Ishikawa (cell line): ENCODE measurements at regions not wholly inside any gene's neighbourhood (a gene's known extent, or its start where the extent isn't known, plus 50 kb on each side); places are given as distances from the start of the nearest gene placed in this dataset.

Source experiments
- CEBPB ChIP-seq: IDR thresholded peaks from 2 replicates; pipeline ENCODE4 v1.6.1; 2012
- CREB1 ChIP-seq: IDR thresholded peaks from 2 replicates; pipeline ENCODE4 v1.6.1; 2012; ENCODE audit warnings: low read depth
- EGR1 ChIP-seq: IDR thresholded peaks from 2 replicates; pipeline ENCODE4 v1.6.1; 2012
- EP300 ChIP-seq: IDR thresholded peaks from 2 replicates; pipeline ENCODE4 v1.6.1; 2012; ENCODE audit warnings: borderline replicate concordance
- FOXM1 ChIP-seq: IDR thresholded peaks from 2 replicates; pipeline ENCODE4 v1.6.1; 2012; ENCODE audit warnings: low read depth, borderline replicate concordance
- NFIC ChIP-seq: IDR thresholded peaks from 2 replicates; pipeline ENCODE4 v1.6.1; 2012
- RAD21 ChIP-seq: IDR thresholded peaks from 2 replicates; pipeline ENCODE4 v1.6.1; 2012; ENCODE audit warnings: low read depth
- TAF1 ChIP-seq: IDR thresholded peaks from 2 replicates; pipeline ENCODE4 v1.6.1; 2012; ENCODE audit warnings: low read depth, mild to moderate bottlenecking
- TCF12 ChIP-seq: IDR thresholded peaks from 2 replicates; pipeline ENCODE4 v1.6.1; 2012; ENCODE audit warnings: low read depth
- TEAD4 ChIP-seq: IDR thresholded peaks from 2 replicates; pipeline ENCODE4 v1.6.1; 2012
- YY1 ChIP-seq: IDR thresholded peaks from 2 replicates; pipeline ENCODE4 v1.6.1; 2012; ENCODE audit warnings: low read depth
- ZBTB7A ChIP-seq: IDR thresholded peaks from 2 replicates; pipeline ENCODE4 v1.6.1; 2012; ENCODE audit warnings: low read depth
- TF ChIP-seq, protein P1 (sequence below): IDR thresholded peaks from 2 replicates; pipeline ENCODE4 v1.6.1; 2012
- TF ChIP-seq, protein P2 (sequence below): IDR thresholded peaks from 2 replicates; pipeline ENCODE4 v1.6.1; 2012; ENCODE audit warnings: low read depth, mild to moderate bottlenecking
- TF ChIP-seq, protein P3 (sequence below): IDR thresholded peaks from 2 replicates; pipeline ENCODE4 v1.6.1; 2012

DNA sequence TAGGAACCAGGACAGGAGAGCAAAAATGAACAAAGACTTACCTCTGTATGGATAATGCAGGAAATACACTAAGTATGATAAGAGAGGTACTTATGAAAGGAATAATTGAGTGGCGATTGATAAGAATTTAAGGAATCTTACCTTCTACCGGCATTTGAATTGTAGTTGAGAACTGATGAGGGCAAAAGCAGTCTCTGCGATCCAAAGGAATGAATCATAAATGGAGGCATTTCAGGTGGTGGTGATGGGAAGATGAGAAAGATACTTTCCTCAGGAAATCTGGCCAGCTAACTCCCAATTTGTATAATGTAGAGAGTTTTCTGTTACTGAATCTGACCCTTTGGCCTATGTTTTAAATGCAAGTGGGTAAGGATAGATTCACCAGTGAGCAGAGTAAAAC is 71.9 kb upstream of the C11orf87 start:
- TF ChIP-seq FOXM1 (no peak), CREB1 (no peak), RAD21 (no peak), CEBPB (no peak), YY1 (no peak), ZBTB7A (no peak), EP300 (no peak), TEAD4 (no peak), EGR1 (no peak), TCF12 (no peak), NFIC (no peak), TAF1 (no peak)
- TF ChIP-seq, protein P1, sequence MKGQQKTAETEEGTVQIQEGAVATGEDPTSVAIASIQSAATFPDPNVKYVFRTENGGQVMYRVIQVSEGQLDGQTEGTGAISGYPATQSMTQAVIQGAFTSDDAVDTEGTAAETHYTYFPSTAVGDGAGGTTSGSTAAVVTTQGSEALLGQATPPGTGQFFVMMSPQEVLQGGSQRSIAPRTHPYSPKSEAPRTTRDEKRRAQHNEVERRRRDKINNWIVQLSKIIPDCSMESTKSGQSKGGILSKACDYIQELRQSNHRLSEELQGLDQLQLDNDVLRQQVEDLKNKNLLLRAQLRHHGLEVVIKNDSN: no peak
- TF ChIP-seq, protein P2, sequence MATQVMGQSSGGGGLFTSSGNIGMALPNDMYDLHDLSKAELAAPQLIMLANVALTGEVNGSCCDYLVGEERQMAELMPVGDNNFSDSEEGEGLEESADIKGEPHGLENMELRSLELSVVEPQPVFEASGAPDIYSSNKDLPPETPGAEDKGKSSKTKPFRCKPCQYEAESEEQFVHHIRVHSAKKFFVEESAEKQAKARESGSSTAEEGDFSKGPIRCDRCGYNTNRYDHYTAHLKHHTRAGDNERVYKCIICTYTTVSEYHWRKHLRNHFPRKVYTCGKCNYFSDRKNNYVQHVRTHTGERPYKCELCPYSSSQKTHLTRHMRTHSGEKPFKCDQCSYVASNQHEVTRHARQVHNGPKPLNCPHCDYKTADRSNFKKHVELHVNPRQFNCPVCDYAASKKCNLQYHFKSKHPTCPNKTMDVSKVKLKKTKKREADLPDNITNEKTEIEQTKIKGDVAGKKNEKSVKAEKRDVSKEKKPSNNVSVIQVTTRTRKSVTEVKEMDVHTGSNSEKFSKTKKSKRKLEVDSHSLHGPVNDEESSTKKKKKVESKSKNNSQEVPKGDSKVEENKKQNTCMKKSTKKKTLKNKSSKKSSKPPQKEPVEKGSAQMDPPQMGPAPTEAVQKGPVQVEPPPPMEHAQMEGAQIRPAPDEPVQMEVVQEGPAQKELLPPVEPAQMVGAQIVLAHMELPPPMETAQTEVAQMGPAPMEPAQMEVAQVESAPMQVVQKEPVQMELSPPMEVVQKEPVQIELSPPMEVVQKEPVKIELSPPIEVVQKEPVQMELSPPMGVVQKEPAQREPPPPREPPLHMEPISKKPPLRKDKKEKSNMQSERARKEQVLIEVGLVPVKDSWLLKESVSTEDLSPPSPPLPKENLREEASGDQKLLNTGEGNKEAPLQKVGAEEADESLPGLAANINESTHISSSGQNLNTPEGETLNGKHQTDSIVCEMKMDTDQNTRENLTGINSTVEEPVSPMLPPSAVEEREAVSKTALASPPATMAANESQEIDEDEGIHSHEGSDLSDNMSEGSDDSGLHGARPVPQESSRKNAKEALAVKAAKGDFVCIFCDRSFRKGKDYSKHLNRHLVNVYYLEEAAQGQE: no peak
- TF ChIP-seq, protein P3, sequence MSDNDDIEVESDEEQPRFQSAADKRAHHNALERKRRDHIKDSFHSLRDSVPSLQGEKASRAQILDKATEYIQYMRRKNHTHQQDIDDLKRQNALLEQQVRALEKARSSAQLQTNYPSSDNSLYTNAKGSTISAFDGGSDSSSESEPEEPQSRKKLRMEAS: no peak

DNA sequence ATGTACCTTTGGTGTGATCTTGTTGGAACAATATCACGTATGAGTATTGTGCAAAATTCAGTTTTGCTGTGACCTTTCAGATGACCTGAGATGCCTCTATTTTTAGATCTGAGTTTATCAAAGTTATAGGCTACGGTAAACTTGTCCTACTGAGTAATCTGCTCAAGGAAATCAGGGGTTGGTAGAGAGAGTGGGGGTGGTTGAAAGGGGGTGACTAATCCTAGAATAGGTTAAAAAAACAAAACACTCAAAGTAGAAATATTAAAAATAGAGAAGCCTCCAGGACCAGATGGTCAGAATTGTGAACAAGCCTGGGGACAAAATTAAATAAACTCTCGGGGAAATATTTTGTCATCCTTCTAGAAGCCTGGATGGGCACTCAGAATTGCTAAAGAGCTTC is 59.9 kb upstream of the C11orf87 start:
- TF ChIP-seq FOXM1: no peak
- no peak for TF ChIP-seq TAF1

DNA sequence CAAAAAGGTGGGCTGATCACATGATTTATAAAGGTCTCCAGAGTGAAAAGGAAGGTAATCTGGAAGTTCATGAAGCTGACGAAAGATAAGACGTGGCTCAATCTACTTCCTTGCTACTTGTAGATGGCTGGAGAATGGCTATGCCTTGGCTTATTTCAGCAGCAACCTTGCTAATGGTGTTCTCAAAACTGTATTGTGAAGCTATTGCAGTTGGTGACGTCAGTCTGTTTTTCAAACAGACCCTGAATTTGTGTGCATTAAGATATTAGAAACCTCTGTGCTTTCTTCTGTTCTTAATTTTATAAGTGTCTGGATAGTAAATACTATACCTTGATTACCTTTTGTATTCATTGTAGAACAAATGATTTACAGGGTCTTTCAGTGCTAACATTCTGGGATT is 58.3 kb upstream of the C11orf87 start:
- no peak for TF ChIP-seq RAD21
- TF ChIP-seq, protein P2: no peak
- TF ChIP-seq, protein P3: no peak
- no peak for TF ChIP-seq NFIC
- TF ChIP-seq, protein P1: no peak
- no peak for TF ChIP-seq YY1
- TF ChIP-seq CREB1: no peak
- TF ChIP-seq TCF12: no peak
- no peak for TF ChIP-seq EGR1
- no peak for TF ChIP-seq CEBPB
- TF ChIP-seq TEAD4: no peak
- TF ChIP-seq ZBTB7A: no peak
- TF ChIP-seq FOXM1: no peak
- no peak for TF ChIP-seq TAF1
- TF ChIP-seq EP300: no peak

DNA sequence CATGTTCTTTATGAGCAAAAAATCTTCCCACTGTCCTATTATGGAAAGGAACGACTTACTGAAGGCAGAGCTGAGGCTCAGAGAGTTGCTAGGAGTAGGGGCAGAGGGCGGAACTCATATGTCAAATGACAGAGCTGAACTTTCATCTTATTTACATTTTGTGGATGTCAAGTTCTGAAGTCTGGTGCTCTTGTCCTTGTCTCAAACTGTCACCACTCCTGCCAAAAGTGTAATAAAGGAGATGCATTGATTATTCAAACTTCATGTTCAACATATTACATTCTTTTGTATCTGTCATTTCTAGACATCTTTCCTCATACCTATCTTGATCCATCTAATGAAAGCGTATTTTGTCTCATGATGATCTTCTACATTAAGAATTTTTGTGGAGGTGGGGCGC is 57.1 kb upstream of the C11orf87 start:
- TF ChIP-seq EP300 (no peak), TEAD4 (no peak), CREB1 (no peak), ZBTB7A (no peak)
- TF ChIP-seq, protein P2: no peak

DNA sequence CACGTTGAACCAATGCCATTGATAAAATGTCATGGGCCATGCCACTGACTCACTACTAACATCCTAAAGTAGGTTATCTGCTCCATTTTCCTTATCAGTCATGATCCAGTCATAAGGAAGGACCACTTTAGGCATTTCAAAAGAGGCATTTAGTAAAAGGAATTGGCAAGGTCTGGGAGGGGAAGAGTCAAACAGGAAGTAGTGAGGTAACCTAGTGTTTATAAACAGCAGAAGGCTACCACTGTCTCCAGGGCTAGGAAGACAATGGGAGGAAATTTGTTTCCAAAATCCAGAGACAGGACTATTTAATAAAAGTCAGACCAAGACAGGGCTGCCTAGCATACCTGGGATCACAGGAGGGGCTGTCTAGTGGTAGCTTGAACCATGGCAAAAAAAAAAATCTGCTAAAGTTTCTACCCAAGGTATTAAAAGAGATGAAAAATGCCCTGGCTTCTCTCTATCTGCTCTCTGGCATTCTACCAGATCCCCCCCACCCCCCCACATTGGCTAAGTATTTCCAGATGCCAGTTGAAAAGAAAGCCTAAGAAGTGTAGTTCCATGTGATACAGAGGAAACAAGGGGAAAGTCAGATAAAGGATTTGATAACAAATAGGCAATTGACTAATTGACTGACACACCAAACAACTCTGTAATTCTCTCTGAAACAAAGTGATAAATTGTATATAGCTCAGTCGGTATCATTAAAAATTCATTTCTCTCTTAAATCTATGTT is 50.4 kb upstream of the C11orf87 start:
- TF ChIP-seq CEBPB (no peak), ZBTB7A (no peak), NFIC (no peak)
